OCI-LY1 (cell line): ENCODE measurements at regions not wholly inside any gene's neighbourhood (a gene's known extent, or its start where the extent isn't known, plus 50 kb on each side); places are given as distances from the start of the nearest gene placed in this dataset.

Source experiments
- H2AFZ ChIP-seq: fragments of 200-600 bp; sonication (generic), shearing (Covaris generic); 2 replicates; pipeline ENCODE4 v1.6.0; 2014; ENCODE audit warnings: antibody characterized with exemption, mild to moderate bottlenecking, low read length
- H3F3A ChIP-seq: fragments of 200-600 bp; sonication (generic), shearing (Covaris generic); 2 replicates; pipeline ENCODE4 v1.6.0; 2014; ENCODE audit warnings: mild to moderate bottlenecking, antibody characterized with exemption, low read length, moderate library complexity; ENCODE audit not compliant: insufficient read depth
- H3K27ac ChIP-seq: fragments of 200-600 bp; sonication (generic); 2 replicates; pipeline ENCODE4 v1.5.1; 2014; ENCODE audit warnings: low read length, mixed run types, mild to moderate bottlenecking, low read depth; ENCODE audit not compliant: poor library complexity, severe bottlenecking
- H3K27me3 ChIP-seq: fragments of 200-600 bp; sonication (generic); 2 replicates; pipeline ENCODE4 v1.6.0; 2014; ENCODE audit warnings: antibody characterized with exemption, mild to moderate bottlenecking, low read length, moderate library complexity; ENCODE audit not compliant: insufficient read depth
- H3K36me3 ChIP-seq: fragments of 200-600 bp; sonication (generic); 2 replicates; pipeline ENCODE4 v1.6.1; 2014; ENCODE audit warnings: mild to moderate bottlenecking, antibody characterized with exemption, low read length, moderate library complexity, mixed read lengths; ENCODE audit not compliant: insufficient read depth
- H3K4me1 ChIP-seq: fragments of 200-600 bp; sonication (generic); 2 replicates; pipeline ENCODE4 v1.5.1; 2014; ENCODE audit warnings: mild to moderate bottlenecking, low read length, moderate library complexity; ENCODE audit not compliant: insufficient read depth, severe bottlenecking
- H3K4me2 ChIP-seq: fragments of 200-600 bp; sonication (generic), shearing (Covaris generic); 2 replicates; pipeline ENCODE4 v1.6.1; 2014; ENCODE audit warnings: low read length
- H3K4me3 ChIP-seq: fragments of 200-600 bp; sonication (generic); 2 replicates; pipeline ENCODE4 v1.5.1; 2014; ENCODE audit warnings: low read length, low read depth, mild to moderate bottlenecking, mixed read lengths; ENCODE audit not compliant: poor library complexity, severe bottlenecking
- H3K79me2 ChIP-seq: fragments of 200-600 bp; shearing (Covaris generic); 2 replicates; pipeline ENCODE4 v1.6.1; 2016; ENCODE audit warnings: mixed run types, low read length, mixed read lengths; ENCODE audit not compliant: insufficient read depth
- H3K9ac ChIP-seq: fragments of 200-600 bp; sonication (generic), shearing (Covaris generic); 2 replicates; pipeline ENCODE4 v1.6.1; 2014; ENCODE audit warnings: mild to moderate bottlenecking, low read length, mixed read lengths
- H3K9me2 ChIP-seq: fragments of 200-600 bp; sonication (generic), shearing (Covaris generic); 2 replicates; pipeline ENCODE4 v1.6.1; 2014; ENCODE audit warnings: low read depth, mild to moderate bottlenecking, low read length, mixed read lengths
- H3K9me3 ChIP-seq: fragments of 200-600 bp; shearing (Covaris generic); 2 replicates; pipeline ENCODE4 v1.6.1; 2014; ENCODE audit warnings: low read length, mixed read lengths
- H4K20me1 ChIP-seq: fragments of 200-600 bp; sonication (generic), shearing (Covaris generic); 2 replicates; pipeline ENCODE4 v1.6.0; 2016; ENCODE audit warnings: mild to moderate bottlenecking, low read length; ENCODE audit not compliant: insufficient read depth
- EZH2 ChIP-seq: fragments of 200-600 bp; sonication (generic), shearing (Covaris generic); IDR thresholded peaks from 2 replicates; pipeline ENCODE4 v1.8.0; 2017; ENCODE audit warnings: borderline replicate concordance, mixed run types, mild to moderate bottlenecking, antibody characterized with exemption, low read length, moderate library complexity, mixed read lengths
- TF ChIP-seq, protein P1 (sequence below): fragments of 200-600 bp; sonication (generic), shearing (Covaris generic); IDR thresholded peaks from 2 replicates; pipeline ENCODE4 v1.5.1; 2017; ENCODE audit warnings: mild to moderate bottlenecking, antibody characterized with exemption, low read length, moderate library complexity, mixed read lengths

DNA sequence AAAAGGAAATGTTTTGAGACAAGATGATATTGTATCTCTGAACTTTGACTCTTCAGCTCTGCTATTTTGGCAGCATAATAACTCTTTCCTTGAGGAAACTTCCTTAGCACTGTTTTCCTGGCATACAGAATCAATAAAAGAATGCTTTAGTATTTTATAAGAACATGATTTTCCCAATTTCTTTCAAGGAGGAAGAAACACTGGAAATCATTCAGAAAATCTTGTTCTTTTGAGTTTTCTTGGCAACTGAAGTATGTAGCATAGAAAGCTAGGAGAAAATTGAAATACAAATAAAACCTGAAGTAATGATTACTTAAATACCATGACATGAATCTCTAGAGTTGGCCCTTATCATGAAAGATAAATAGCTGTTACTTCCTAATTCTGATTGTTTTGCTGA is 461.4 kb upstream of the ZNF608 start:
- Histone ChIP-seq H3K4me1 (peaks cover 14% of the 10 kb centered on the region), H4K20me1 (no peaks in the 10 kb centered on the region), H3K9me2 (no peaks in the 10 kb centered on the region), H2AFZ (no peak overlapping the region), H3K9me3 (no peaks in the 10 kb centered on the region), H3K4me2 (no peak overlapping the region), H3K79me2 (no peaks in the 10 kb centered on the region), H3K4me3 (no peak overlapping the region), H3K27me3 (no peaks in the 10 kb centered on the region), H3F3A (no peaks in the 10 kb centered on the region), H3K27ac (no peak overlapping the region), H3K36me3 (no peaks in the 10 kb centered on the region), H3K9ac (no peak overlapping the region)
- no peak for TF ChIP-seq EZH2
- TF ChIP-seq, protein P1, sequence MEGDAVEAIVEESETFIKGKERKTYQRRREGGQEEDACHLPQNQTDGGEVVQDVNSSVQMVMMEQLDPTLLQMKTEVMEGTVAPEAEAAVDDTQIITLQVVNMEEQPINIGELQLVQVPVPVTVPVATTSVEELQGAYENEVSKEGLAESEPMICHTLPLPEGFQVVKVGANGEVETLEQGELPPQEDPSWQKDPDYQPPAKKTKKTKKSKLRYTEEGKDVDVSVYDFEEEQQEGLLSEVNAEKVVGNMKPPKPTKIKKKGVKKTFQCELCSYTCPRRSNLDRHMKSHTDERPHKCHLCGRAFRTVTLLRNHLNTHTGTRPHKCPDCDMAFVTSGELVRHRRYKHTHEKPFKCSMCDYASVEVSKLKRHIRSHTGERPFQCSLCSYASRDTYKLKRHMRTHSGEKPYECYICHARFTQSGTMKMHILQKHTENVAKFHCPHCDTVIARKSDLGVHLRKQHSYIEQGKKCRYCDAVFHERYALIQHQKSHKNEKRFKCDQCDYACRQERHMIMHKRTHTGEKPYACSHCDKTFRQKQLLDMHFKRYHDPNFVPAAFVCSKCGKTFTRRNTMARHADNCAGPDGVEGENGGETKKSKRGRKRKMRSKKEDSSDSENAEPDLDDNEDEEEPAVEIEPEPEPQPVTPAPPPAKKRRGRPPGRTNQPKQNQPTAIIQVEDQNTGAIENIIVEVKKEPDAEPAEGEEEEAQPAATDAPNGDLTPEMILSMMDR: no peak

DNA sequence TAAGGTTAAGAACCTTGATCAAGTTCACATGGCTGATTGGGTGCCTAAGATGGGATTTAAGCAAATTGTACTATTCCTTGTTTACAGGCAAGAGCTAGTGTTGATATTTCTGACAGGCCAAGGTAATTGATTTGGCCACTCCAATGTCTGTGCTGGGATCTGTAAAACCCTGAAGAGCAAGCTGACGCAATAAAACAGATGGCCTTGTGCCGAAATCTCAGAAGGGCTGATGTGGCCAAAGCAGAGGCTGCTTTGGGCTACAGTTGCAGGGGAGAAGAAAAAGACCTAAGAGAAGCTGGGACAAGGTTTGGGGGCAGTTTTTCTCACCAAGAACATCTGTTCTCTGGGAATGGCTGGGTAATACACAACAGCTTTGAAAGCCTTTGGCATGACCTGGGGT is 463.2 kb upstream of the ZNF608 start:
- H3K4me3 ChIP-seq: no peak overlapping the region
- no peaks in the 10 kb centered on the region for H3K36me3 ChIP-seq
- H3K9ac ChIP-seq: no peak overlapping the region
- no peaks in the 10 kb centered on the region for H3F3A ChIP-seq
- no peaks in the 10 kb centered on the region for H4K20me1 ChIP-seq
- no peaks in the 10 kb centered on the region for H3K9me3 ChIP-seq
- no peak overlapping the region for H3K4me2 ChIP-seq
- TF ChIP-seq, protein P1: no peak
- TF ChIP-seq EZH2: no peak
- H2AFZ ChIP-seq: no peak overlapping the region
- H3K27ac ChIP-seq: no peak overlapping the region
- H3K79me2 ChIP-seq: no peaks in the 10 kb centered on the region
- H3K4me1 ChIP-seq: peaks cover 11% of the 10 kb centered on the region
- no peaks in the 10 kb centered on the region for H3K9me2 ChIP-seq
- no peaks in the 10 kb centered on the region for H3K27me3 ChIP-seq

DNA sequence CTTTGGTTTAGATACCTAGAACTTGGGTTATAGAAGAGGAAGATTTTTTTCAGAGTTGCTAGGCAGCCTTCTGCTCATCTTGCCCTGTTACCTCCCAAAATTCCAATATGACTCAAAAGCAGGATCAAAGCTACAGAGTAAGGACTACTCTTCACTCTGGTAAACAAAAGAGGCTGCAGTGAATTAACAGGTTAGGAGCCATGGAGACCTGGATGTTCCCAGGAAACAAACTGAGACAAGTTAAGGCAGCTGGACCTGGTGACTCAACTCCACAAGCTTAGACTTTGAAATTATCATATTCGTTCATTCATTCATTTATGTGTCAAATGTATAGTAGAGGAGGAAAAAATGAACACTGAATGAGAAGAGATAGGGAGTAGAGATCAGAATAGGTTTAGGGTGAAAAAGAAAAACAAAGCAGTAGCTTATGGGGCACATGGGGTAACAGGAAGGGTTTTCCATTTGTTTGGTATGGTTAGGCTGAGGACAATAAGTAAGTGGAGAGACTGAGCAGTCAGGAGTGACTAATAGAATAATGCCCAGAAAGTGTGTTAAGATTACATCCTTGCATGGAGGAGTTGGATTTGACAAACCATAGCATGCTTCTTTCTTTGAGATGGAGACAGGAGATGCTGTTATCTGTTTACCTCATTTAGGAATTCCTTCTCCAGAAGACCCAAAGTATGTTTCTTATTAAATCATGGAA is 464.0 kb upstream of the ZNF608 start:
- H2AFZ ChIP-seq: no peak overlapping the region
- H3K36me3 ChIP-seq: no peaks in the 10 kb centered on the region
- H4K20me1 ChIP-seq: no peaks in the 10 kb centered on the region
- no peaks in the 10 kb centered on the region for H3K79me2 ChIP-seq
- H3K9me2 ChIP-seq: no peaks in the 10 kb centered on the region
- H3K4me1 ChIP-seq: peaks cover 8% of the 10 kb centered on the region
- H3K27ac ChIP-seq: no peak overlapping the region
- H3K27me3 ChIP-seq: no peaks in the 10 kb centered on the region
- H3K4me2 ChIP-seq: no peak overlapping the region
- no peaks in the 10 kb centered on the region for H3F3A ChIP-seq
- H3K9me3 ChIP-seq: no peaks in the 10 kb centered on the region
- no peak overlapping the region for H3K4me3 ChIP-seq
- TF ChIP-seq, protein P1: no peak
- no peak for TF ChIP-seq EZH2
- H3K9ac ChIP-seq: no peak overlapping the region
